ENCODE measurements at regions not wholly inside any gene's neighbourhood (a gene's known extent, or its start where the extent isn't known, plus 50 kb on each side); places are given as distances from the start of the nearest gene placed in this dataset.

DNA sequence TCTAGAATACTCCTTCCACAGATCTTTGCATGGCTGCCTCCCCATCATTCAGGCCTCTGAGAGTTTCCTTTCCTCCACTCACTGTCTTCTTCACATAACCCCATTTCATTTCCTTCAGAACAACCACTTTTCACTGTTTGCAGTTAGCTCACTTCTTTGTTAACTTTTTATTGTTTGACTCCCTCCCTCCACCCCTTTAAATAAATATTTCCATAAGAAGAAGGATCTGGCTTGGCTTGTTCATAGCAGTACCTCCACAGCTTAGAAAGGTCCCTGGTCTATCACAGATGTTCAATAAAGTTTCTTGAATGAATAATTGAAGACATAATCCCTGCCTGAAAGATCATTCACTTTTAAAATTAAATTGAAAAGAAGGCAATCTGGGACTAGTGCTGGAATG lies 661.6 kb downstream of the ACTL7B start:
- intact Hi-C loops (cut with DNase I) = no loop called here
- DNase-seq = no peak
- no peak for ATAC-seq

DNA sequence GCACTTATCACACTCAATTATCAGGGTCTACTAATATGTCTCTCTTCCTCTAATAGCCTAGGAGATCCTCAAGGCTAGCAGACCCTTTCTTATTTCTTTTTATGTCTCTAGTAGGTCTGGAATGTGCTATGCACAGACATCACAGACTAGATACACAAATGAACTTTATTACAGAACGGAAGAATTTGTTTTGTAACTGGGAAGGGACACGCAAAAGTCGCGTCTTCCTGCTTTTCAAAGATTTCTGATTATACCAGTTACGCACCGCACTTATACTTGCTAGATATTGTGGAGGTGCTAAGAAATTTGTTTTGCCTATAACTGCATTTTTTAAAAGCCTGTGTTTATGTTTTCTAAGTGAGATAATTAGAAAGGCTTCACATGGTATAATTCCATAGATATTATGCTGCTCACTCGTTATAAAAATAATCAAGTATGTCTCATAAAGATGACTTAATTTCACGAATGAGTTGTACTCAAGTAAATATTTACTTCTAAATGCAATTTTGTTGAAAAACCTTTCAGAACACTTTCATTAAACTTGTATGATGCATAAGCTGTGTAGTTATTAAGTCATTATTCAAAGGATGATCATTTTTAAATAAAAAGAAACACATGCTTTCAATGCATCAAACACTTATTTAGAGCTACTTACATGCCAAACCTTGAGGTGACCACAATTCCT lies 662.6 kb downstream of the ACTL7B start:
- ATAC-seq (no peak), DNase-seq (no peak)
- Histone ChIP-seq H3K27ac (no peak overlapping the region), H3K36me3 (no peaks in the 10 kb centered on the region), H3K4me1 (no peaks in the 10 kb centered on the region), H3K27me3 (ENCODE audit: low read depth) (no peaks in the 10 kb centered on the region), H3K9me3 (no peaks in the 10 kb centered on the region), H3K4me3 (no peak overlapping the region)
- intact Hi-C loops (cut with DNase I) = no loop called here
- TF ChIP-seq, protein P1, sequence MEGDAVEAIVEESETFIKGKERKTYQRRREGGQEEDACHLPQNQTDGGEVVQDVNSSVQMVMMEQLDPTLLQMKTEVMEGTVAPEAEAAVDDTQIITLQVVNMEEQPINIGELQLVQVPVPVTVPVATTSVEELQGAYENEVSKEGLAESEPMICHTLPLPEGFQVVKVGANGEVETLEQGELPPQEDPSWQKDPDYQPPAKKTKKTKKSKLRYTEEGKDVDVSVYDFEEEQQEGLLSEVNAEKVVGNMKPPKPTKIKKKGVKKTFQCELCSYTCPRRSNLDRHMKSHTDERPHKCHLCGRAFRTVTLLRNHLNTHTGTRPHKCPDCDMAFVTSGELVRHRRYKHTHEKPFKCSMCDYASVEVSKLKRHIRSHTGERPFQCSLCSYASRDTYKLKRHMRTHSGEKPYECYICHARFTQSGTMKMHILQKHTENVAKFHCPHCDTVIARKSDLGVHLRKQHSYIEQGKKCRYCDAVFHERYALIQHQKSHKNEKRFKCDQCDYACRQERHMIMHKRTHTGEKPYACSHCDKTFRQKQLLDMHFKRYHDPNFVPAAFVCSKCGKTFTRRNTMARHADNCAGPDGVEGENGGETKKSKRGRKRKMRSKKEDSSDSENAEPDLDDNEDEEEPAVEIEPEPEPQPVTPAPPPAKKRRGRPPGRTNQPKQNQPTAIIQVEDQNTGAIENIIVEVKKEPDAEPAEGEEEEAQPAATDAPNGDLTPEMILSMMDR (IDR thresholded peaks at IDR 0.05) = no peak

More for the DNA sequence above, 661.6 kb downstream of the ACTL7B start:
- TF ChIP-seq, protein P1 (IDR thresholded peaks at IDR 0.05) = no peak
- no peaks in the 10 kb centered on the region for H3K27me3 ChIP-seq (ENCODE audit: low read depth)
- no peaks in the 10 kb centered on the region for H3K4me1 ChIP-seq
- H3K9me3 ChIP-seq = no peaks in the 10 kb centered on the region
- no peak overlapping the region for H3K27ac ChIP-seq
- H3K4me3 ChIP-seq = no peak overlapping the region
- no peaks in the 10 kb centered on the region for H3K36me3 ChIP-seq

DNA sequence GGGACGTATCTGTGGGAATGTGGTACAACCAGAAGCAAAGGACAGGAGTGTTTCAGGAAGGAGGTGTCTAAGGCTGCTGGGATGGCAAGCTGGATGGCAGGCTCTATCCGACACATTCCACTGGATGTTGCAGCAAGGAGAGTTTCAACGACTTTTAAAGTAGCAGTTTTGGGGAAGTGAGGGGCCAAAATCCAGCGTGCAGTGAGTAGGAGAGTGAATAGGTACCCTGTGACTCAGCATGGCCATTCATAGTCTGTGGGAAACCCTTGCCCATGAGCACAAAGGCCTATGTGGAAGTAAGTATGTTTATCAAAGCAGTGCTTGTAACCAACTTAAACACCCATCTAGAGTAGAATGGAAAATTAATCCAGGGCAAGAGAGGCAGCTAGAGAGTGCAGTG lies 664.7 kb downstream of the ACTL7B start:
- TF ChIP-seq, protein P1 (IDR thresholded peaks at IDR 0.05) = no peak
- intact Hi-C loops (cut with DNase I) = no loop called here
- H3K4me3 ChIP-seq = no peak overlapping the region

DNA sequence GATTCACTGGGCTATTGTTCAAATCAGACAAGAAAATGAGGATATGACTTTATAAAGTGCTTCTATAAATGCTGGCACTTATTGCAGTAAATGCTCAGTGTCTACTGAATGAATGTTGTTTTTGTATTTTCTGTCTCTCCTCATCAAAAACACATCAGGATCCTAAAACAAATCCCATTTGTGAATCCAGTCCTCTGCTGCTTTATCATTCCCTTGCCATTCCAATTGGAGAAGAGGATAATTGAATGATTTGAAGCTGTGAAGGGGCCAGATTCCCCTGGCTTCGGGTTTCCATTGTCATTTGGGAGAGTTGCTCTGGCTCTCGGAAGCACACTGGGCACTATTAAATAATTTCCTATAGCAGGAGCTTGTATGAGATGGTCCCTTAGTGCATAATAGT lies 666.8 kb downstream of the ACTL7B start:
- no peaks in the 10 kb centered on the region for H3K4me1 ChIP-seq
- ATAC-seq (no peak), DNase-seq (no peak)
- H3K9me3 ChIP-seq = no peaks in the 10 kb centered on the region
- no peaks in the 10 kb centered on the region for H3K27me3 ChIP-seq (ENCODE audit: low read depth)
- TF ChIP-seq, protein P1 (IDR thresholded peaks at IDR 0.05) = no peak
- H3K27ac ChIP-seq = no peak overlapping the region
- intact Hi-C loops (cut with DNase I) = no loop called here
- H3K4me3 ChIP-seq = no peak overlapping the region
- H3K36me3 ChIP-seq = no peaks in the 10 kb centered on the region

More for the DNA sequence above, 664.7 kb downstream of the ACTL7B start:
- Histone ChIP-seq H3K27me3 (ENCODE audit: low read depth) (no peaks in the 10 kb centered on the region), H3K27ac (no peak overlapping the region), H3K36me3 (no peaks in the 10 kb centered on the region), H3K9me3 (no peaks in the 10 kb centered on the region), H3K4me1 (no peaks in the 10 kb centered on the region)
- ATAC-seq = no peak
- DNase-seq = no peak

DNA sequence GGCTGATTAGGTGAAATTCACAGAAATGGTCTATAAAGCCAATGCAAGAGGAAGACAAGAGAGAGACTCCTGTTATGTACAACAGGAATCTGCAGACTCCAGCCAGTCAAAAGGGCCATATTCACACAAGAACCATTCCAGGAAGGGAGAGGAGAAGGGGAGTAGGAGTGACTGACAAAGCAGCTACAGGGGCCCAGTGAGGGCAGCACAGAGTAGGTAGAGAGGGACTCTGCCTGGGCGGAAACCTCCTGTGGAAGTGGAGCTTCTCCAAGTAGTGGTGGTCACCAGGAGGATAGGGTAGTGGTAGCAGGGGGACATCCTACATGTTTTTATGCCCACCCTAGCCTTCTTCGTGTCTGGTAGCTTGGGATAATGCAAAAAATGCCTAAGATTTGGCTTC lies 667.3 kb downstream of the ACTL7B start:
- Histone ChIP-seq H3K9me3 (no peaks in the 10 kb centered on the region), H3K4me1 (no peaks in the 10 kb centered on the region), H3K27ac (no peak overlapping the region), H3K36me3 (no peaks in the 10 kb centered on the region), H3K27me3 (ENCODE audit: low read depth) (no peaks in the 10 kb centered on the region), H3K4me3 (no peak overlapping the region)
- intact Hi-C loops (cut with DNase I) = no loop called here
- TF ChIP-seq, protein P1 (IDR thresholded peaks at IDR 0.05) = no peak
- ATAC-seq (no peak), DNase-seq (no peak)

Measured in lower lobe of right lung (tissue), 2 donors.